Thyroid gland (tissue), 4 donors: ENCODE measurements at regions not wholly inside any gene's neighbourhood (a gene's known extent, or its start where the extent isn't known, plus 50 kb on each side); places are given as distances from the start of the nearest gene placed in this dataset.

Experiments
- CTCF ChIP-seq, 6 experiments: fragments of 200-600 bp in 3 of 6; fragments of 450-650 bp in 3 of 6; sonication (generic) in 3 of 6; IDR thresholded peaks; one replicate each; pipeline ENCODE4 v1.5.1; 2016 to 2019; ENCODE audit warnings: antibody characterized with exemption in 6 of 6, mild to moderate bottlenecking in 2 of 6, inconsistent platforms in 1 of 6, moderate library complexity in 1 of 6
- POLR2A ChIP-seq, 2 donors: fragments of 450-650 bp; IDR thresholded peaks; one replicate each; pipeline ENCODE4 v1.6.1; 2017; ENCODE audit warnings: antibody characterized with exemption in 2 of 2, mild to moderate bottlenecking in 2 of 2, moderate library complexity in 1 of 2

- no peak for TF ChIP-seq CTCF (IDR thresholded peaks at IDR 0.05)
- no peak for TF ChIP-seq POLR2A (IDR thresholded peaks at IDR 0.05)
Measured at GRCh38 chr10:33396279-33396678, 61.8 kb upstream of the NRP1 start.
